RWPE2 (cell line): ENCODE measurements at regions not wholly inside any gene's neighbourhood (a gene's known extent, or its start where the extent isn't known, plus 50 kb on each side); places are given as distances from the start of the nearest gene placed in this dataset.
"Not testable (repeated sequence)": the region's sequence is repeated elsewhere in the genome, so short reads cannot be mapped to it uniquely, and the experiment has no call there.

Experiments
- ATAC-seq: fragments of 200-7000 bp; cut with Tn5 transposase; 3 replicates; pipeline ENCODE4 v1.9.1; 2021; ENCODE audit warnings: low read depth
- DNase-seq: peaks from one replicate; pipeline ENCODE4 v3.0.0-alpha.2; 2020; ENCODE audit warnings: low spot score
- H3K27ac ChIP-seq: fragments of 450-650 bp; 2 replicates; pipeline ENCODE4 v1.5.1; 2017; ENCODE audit warnings: mild to moderate bottlenecking; ENCODE audit not compliant: poor library complexity, severe bottlenecking
- H3K27me3 ChIP-seq: fragments of 250-450 bp; sonication (Bioruptor Pico); 2 replicates; pipeline ENCODE4 v1.5.1; 2021; ENCODE audit warnings: mild to moderate bottlenecking, moderate library complexity; ENCODE audit not compliant: insufficient read depth, poor library complexity, severe bottlenecking
- H3K36me3 ChIP-seq: fragments of 250-450 bp; sonication (Bioruptor Pico); 2 replicates; pipeline ENCODE4 v1.5.1; 2020; ENCODE audit warnings: low read depth, mild to moderate bottlenecking, moderate library complexity
- H3K4me1 ChIP-seq: fragments of 250-450 bp; sonication (Bioruptor Pico); 2 replicates; pipeline ENCODE4 v1.5.1; 2021; ENCODE audit warnings: mild to moderate bottlenecking, moderate library complexity; ENCODE audit not compliant: insufficient read depth, poor library complexity, severe bottlenecking
- H3K4me3 ChIP-seq: fragments of 250-450 bp; sonication (Bioruptor Pico); 2 replicates; pipeline ENCODE4 v1.5.1; 2021; ENCODE audit warnings: mild to moderate bottlenecking, moderate library complexity; ENCODE audit not compliant: severe bottlenecking
- H3K9me3 ChIP-seq: fragments of 250-450 bp; sonication (Bioruptor Pico); 2 replicates; pipeline ENCODE4 v1.5.1; 2021; ENCODE audit warnings: mild to moderate bottlenecking, moderate library complexity; ENCODE audit not compliant: severe bottlenecking
- TF ChIP-seq, protein P1 (sequence below): fragments of 450-650 bp; IDR thresholded peaks from one replicate; pipeline ENCODE4 v1.5.1; 2017; ENCODE audit warnings: mild to moderate bottlenecking, moderate library complexity; ENCODE audit not compliant: poor library complexity, severe bottlenecking

DNA sequence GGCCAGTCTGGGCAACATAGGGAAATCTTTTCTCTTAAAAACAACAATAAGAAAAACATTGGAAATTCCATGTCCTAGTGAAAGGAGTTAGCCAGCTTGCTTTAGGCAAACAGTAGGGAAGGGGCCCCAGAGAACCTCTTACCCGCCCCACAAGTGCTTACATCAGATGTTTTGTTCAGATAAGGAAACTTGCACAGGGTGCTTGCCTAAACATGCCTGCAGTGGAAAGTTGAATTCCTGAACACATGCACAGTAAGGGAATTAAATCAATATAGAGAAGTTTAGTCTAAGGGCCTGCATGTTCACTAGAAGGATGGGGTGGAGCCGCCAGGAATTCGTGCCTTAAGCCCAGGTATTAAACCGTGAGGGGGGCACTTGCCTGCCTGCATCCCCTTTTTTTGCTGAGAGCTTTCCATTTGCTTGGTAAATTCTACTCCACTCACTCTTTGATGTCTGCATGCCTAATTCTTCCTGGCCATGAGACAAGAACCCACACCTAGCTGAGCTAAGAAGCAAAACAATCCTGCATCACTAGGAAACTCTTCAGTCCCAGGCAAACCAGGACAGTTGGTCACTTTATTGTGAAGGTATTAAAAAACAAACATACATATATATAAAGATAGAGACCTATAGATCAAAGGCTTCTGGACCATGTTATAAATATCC is 499.0 kb downstream of the SIPA1L2 start:
- DNase-seq (no peak), ATAC-seq (peak; percentile 55)
- no peaks in the 10 kb centered on the region for H3K9me3 ChIP-seq
- H3K4me1 ChIP-seq = peaks cover 12% of the 10 kb centered on the region
- H3K27ac ChIP-seq = no peak overlapping the region
- TF ChIP-seq, protein P1, sequence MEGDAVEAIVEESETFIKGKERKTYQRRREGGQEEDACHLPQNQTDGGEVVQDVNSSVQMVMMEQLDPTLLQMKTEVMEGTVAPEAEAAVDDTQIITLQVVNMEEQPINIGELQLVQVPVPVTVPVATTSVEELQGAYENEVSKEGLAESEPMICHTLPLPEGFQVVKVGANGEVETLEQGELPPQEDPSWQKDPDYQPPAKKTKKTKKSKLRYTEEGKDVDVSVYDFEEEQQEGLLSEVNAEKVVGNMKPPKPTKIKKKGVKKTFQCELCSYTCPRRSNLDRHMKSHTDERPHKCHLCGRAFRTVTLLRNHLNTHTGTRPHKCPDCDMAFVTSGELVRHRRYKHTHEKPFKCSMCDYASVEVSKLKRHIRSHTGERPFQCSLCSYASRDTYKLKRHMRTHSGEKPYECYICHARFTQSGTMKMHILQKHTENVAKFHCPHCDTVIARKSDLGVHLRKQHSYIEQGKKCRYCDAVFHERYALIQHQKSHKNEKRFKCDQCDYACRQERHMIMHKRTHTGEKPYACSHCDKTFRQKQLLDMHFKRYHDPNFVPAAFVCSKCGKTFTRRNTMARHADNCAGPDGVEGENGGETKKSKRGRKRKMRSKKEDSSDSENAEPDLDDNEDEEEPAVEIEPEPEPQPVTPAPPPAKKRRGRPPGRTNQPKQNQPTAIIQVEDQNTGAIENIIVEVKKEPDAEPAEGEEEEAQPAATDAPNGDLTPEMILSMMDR = no peak
- H3K36me3 ChIP-seq = no peaks in the 10 kb centered on the region
- H3K4me3 ChIP-seq = no peak overlapping the region
- H3K27me3 ChIP-seq = no peaks in the 10 kb centered on the region

DNA sequence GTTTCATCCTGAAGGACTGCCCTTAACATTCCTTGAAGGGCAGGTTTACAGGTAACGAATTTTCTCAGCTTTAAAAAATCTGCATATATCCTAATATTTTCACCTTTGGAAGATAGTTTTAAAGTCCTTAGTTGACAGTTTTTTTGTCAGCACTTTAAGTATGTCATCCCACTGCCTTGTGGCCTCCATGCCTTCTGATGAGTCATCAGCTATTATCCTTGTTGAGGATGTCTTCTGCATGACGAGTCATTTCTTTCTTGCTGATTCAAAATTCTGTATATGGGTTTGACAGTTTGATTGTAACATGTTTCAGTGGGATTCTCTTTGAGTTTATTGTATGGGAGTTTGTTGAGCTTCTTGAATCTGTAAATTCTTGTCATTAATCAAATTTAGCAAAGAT is 500.6 kb downstream of the DISC1 start:
- Histone ChIP-seq H3K4me3 (no peak overlapping the region), H3K27me3 (no peaks in the 10 kb centered on the region), H3K36me3 (no peaks in the 10 kb centered on the region), H3K9me3 (no peaks in the 10 kb centered on the region), H3K27ac (no peak overlapping the region), H3K4me1 (peaks cover 12% of the 10 kb centered on the region)
- TF ChIP-seq, protein P1 = no peak
- DNase-seq (no peak), ATAC-seq (peak; percentile 78)

DNA sequence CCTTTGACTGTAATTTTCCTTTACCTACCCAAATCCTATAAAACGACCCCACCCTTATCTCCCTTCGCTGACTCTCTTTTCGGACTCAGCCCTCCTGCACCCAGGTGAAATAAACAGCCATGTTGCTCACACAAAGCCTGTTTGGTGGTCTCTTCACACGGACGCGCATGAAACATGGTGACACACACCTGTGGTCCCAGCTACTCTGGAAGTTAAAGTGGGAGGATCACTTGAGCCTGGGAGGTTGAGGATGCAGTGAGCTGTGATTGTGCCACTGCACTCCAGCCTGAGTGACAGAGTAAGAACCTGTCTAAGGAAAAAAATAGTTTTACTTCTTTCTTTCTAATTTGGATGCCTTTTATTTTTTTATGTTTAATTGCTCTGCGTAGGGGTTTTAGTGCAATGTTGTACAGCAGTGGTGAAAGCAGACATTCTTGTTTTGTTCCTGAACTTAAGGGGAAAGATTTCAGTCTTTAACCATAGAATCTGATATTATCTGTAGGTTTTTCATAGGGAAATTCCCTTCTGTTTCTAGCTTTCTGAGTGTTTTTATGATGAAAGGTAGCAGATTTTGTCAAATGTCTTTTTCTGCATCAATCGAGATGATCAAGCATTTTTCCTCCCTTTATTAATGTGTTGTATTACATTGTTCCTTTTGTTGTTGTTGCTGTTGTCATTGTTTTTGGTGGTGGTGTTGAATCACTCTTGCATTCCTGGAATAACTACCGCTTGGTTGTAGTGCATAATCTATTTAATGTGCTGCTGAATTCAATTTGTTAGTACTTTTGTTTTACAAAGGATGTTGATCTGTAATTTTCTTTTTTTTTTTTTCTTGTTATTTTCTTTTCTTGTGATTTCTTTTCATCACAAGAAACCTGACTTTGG is 497.4 kb downstream of the DISC1 start:
- no peaks in the 10 kb centered on the region for H3K27me3 ChIP-seq
- H3K4me3 ChIP-seq = no peak overlapping the region
- H3K9me3 ChIP-seq = no peaks in the 10 kb centered on the region
- DNase-seq (no peak), ATAC-seq (no peak)
- TF ChIP-seq, protein P1 = no peak
- no peaks in the 10 kb centered on the region for H3K36me3 ChIP-seq
- H3K4me1 ChIP-seq = peaks cover 12% of the 10 kb centered on the region
- no peak overlapping the region for H3K27ac ChIP-seq

DNA sequence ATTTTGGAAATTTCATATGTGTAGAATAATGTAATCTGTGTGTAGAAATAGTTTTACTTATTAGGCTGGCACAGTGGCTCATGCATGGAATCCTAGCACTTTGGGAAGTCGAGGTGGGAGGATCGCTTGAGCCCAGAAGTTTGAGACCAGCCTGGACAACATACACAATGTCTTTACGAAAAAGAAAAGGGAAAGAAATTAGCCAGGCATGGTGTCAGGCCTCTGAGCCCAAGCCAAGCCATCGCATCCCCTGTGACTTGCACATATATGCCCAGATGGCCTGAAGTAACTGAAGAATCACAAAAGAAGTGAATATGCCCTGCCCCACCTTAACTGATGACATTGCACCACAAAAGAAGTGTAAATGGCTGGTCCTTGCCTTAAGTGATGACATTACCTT is 491.3 kb downstream of the DISC1 start:
- not testable (repeated sequence) for H3K27me3 ChIP-seq, H3K4me3 ChIP-seq

DNA sequence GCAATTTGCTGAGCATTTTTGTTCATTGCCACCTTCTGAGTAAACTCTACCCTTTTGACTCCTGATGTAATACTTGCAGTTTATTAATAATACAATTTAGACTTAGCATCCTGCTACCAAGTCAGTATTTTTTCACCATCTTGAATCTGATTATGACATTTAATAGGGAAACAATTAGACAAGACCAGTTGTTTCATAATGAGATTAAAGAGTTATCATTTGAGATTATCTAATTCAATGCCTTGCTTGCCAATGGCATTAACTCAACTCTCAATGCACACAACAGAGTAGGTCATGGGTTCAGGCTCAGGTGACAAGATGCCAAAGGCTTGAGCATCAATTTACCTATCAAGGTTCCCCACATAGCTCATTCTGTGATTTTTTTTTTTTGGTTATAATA is 488.4 kb downstream of the DISC1 start:
- no peak for DNase-seq
- H3K9me3 ChIP-seq = no peaks in the 10 kb centered on the region
- H3K4me1 ChIP-seq = no peaks in the 10 kb centered on the region
- ATAC-seq = no peak
- H3K36me3 ChIP-seq = no peaks in the 10 kb centered on the region
- H3K27ac ChIP-seq = no peak overlapping the region
- TF ChIP-seq, protein P1 = no peak
- no peaks in the 10 kb centered on the region for H3K27me3 ChIP-seq
- H3K4me3 ChIP-seq = no peak overlapping the region

More for the DNA sequence above, 491.3 kb downstream of the DISC1 start:
- not testable (repeated sequence) for H3K4me1 ChIP-seq, H3K36me3 ChIP-seq, ATAC-seq, DNase-seq, H3K9me3 ChIP-seq, H3K27ac ChIP-seq
